ENCODE measurements at regions not wholly inside any gene's neighbourhood (a gene's known extent, or its start where the extent isn't known, plus 50 kb on each side); places are given as distances from the start of the nearest gene placed in this dataset.

DNA sequence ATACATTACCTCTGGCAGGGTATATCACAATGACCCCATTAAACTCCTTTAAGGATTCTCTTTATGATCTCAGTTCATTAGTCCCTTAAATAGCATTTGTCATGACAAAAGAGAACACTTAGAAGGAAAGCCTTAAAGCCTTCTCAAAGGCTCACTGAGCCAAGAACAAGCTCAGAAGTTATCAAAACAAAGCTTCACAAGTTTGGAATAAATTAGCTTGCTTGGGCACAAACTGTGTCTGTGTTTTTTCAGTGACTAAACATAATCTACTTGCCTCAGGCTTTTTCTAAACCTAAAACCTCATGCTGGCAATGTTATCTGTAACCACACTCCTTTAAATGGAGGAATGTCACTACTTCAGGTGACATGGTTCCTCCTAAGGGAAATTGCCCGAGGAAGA is 1114.9 kb upstream of the C9orf72 start:
- Histone ChIP-seq H3K79me2 (ENCODE audit: insufficient read depth, low read length) (no peaks in the 10 kb centered on the region), H3K27ac (ENCODE audit: extremely low read length, insufficient read depth, low read length) (no peak overlapping the region), H3K9ac (ENCODE audit: insufficient read depth, low read depth, low read length) (no peak overlapping the region), H3K36me3 (replicated peaks in 1 of 2; ENCODE audit: control insufficient read depth in 1 of 2, insufficient read depth in 2 of 2, low read length in 2 of 2) (no peaks in the 10 kb centered on the region), H3K4me2 (ENCODE audit: low read depth, low read length) (no peak overlapping the region), H3K27me3 (ENCODE audit: control insufficient read depth in 1 of 2, insufficient read depth in 2 of 2, low read length in 2 of 2) (no peaks in the 10 kb centered on the region), H4K20me1 (ENCODE audit: insufficient read depth, low read length) (no peaks in the 10 kb centered on the region), H3K4me1 (ENCODE audit: insufficient read depth, low read length) (no peaks in the 10 kb centered on the region), H3K4me3 (replicated peaks in 1 of 3; ENCODE audit: insufficient read depth in 1 of 3, low read depth in 2 of 3, low read length in 3 of 3) (no peak overlapping the region), H3K9me3 (ENCODE audit: low read length) (no peaks in the 10 kb centered on the region), H2AFZ (ENCODE audit: low read length) (no peak overlapping the region)
- WGBS (ENCODE audit: low lambda C conversion rate), result 0% methylated on average over 1 of the region's 1 CpG
- DNase-seq (ENCODE audit: low spot score), result no peak
- in situ Hi-C loops (cut with HindIII; ENCODE audit: extremely low pct_ligation_motif_present, low pct_unique_long_range_greater_than_20kb), result no loop called here
- POLR2A ChIA-PET, result no interaction called here
- CTCF ChIA-PET (ENCODE audit: low intra/inter-chr PET ratio, low total read pairs), result no interaction called here
- BruUV-seq (replicated peaks), result no TSS peak
- no peak for FAIRE-seq
- intact Hi-C loops (cut with micrococcal nuclease; ENCODE audit: unreplicated experiment), result no loop called here
- TF ChIP-seq IRX3 (CRISPR knock-in tag; IDR thresholded peaks at IDR 0.05; ENCODE audit: borderline replicate concordance, low read depth) (no peak), SMAD9 (CRISPR knock-in tag; IDR thresholded peaks at IDR 0.05) (no peak), NFKB2 (CRISPR knock-in tag; IDR thresholded peaks at IDR 0.05; ENCODE audit: borderline replicate concordance) (no peak), KDM3A (CRISPR knock-in tag; IDR thresholded peaks at IDR 0.05; ENCODE audit: low read depth) (no peak), STAT5B (CRISPR knock-in tag; IDR thresholded peaks at IDR 0.05) (no peak), ZNF557 (CRISPR knock-in tag; IDR thresholded peaks at IDR 0.05) (no peak)
- no peak for ATAC-seq

- H3K27me3 ChIP-seq (ENCODE audit: control insufficient read depth in 1 of 2, insufficient read depth in 2 of 2, low read length in 2 of 2), result no peaks in the 10 kb centered on the region
- no peak overlapping the region for H3K27ac ChIP-seq (ENCODE audit: extremely low read length, insufficient read depth, low read length)
- H3K36me3 ChIP-seq (replicated peaks in 1 of 2; ENCODE audit: control insufficient read depth in 1 of 2, insufficient read depth in 2 of 2, low read length in 2 of 2), result no peaks in the 10 kb centered on the region
- WGBS (ENCODE audit: low lambda C conversion rate), result 4% methylated on average over 8 of the region's 8 CpGs
- POLR2A ChIA-PET, result no interaction called here
- no TSS peak for BruUV-seq (replicated peaks)
- H3K9ac ChIP-seq (ENCODE audit: insufficient read depth, low read depth, low read length), result no peak overlapping the region
- H4K20me1 ChIP-seq (ENCODE audit: insufficient read depth, low read length), result no peaks in the 10 kb centered on the region
- ATAC-seq (no peak), FAIRE-seq (no peak), DNase-seq (ENCODE audit: low spot score) (no peak)
- H3K4me3 ChIP-seq (replicated peaks in 1 of 3; ENCODE audit: insufficient read depth in 1 of 3, low read depth in 2 of 3, low read length in 3 of 3), result no peak overlapping the region
- in situ Hi-C loops (cut with HindIII; ENCODE audit: extremely low pct_ligation_motif_present, low pct_unique_long_range_greater_than_20kb) (no loop called here), intact Hi-C loops (cut with micrococcal nuclease; ENCODE audit: unreplicated experiment) (no loop called here)
- CTCF ChIA-PET (ENCODE audit: low intra/inter-chr PET ratio, low total read pairs), result no interaction called here
- H3K79me2 ChIP-seq (ENCODE audit: insufficient read depth, low read length), result no peaks in the 10 kb centered on the region
- TF ChIP-seq NCOA1 (CRISPR knock-in tag; IDR thresholded peaks at IDR 0.05) (no peak), CCDC6 (CRISPR knock-in tag; IDR thresholded peaks at IDR 0.05) (no peak), MAZ (IDR thresholded peaks at IDR 0.05; ENCODE audit: borderline replicate concordance, low read depth, low read length) (no peak), MAZ (CRISPR knock-in tag; IDR thresholded peaks at IDR 0.05; ENCODE audit: low read depth) (no peak), ZZZ3 (CRISPR knock-in tag; IDR thresholded peaks at IDR 0.05; ENCODE audit: borderline replicate concordance) (no peak), ZNF256 (CRISPR knock-in tag; conservative IDR thresholded peaks at IDR 0.05) (no peak), EZH2 (conservative IDR thresholded peaks at IDR 0.05; ENCODE audit: low read depth, low read length) (no peak)
- TF ChIP-seq, protein P1, sequence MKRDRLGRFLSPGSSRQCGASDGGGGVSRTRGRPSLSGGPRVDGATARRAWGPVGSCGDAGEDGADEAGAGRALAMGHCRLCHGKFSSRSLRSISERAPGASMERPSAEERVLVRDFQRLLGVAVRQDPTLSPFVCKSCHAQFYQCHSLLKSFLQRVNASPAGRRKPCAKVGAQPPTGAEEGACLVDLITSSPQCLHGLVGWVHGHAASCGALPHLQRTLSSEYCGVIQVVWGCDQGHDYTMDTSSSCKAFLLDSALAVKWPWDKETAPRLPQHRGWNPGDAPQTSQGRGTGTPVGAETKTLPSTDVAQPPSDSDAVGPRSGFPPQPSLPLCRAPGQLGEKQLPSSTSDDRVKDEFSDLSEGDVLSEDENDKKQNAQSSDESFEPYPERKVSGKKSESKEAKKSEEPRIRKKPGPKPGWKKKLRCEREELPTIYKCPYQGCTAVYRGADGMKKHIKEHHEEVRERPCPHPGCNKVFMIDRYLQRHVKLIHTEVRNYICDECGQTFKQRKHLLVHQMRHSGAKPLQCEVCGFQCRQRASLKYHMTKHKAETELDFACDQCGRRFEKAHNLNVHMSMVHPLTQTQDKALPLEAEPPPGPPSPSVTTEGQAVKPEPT (CRISPR knock-in tag; IDR thresholded peaks at IDR 0.05; ENCODE audit: low read depth), result no peak
- H3K9me3 ChIP-seq (ENCODE audit: low read length), result no peaks in the 10 kb centered on the region
- no peak overlapping the region for H3K4me2 ChIP-seq (ENCODE audit: low read depth, low read length)
- H3K4me1 ChIP-seq (ENCODE audit: insufficient read depth, low read length), result no peaks in the 10 kb centered on the region
- H2AFZ ChIP-seq (ENCODE audit: low read length), result no peak overlapping the region
Measured at GRCh38 chr9:28692012-28692411, 1118.7 kb upstream of the C9orf72 start.
